Urinary bladder (tissue), 3 donors: ENCODE measurements at regions not wholly inside any gene's neighbourhood (a gene's known extent, or its start where the extent isn't known, plus 50 kb on each side); places are given as distances from the start of the nearest gene placed in this dataset.

Source experiments
- DNase-seq: peaks from one replicate; pipeline ENCODE4 v3.0.0-alpha.2; 2015; ENCODE audit errors: extremely low spot score
- H3K27ac ChIP-seq: one replicate; pipeline ENCODE4 v1.5.1; 2013; ENCODE audit warnings: low read depth, mild to moderate bottlenecking, moderate library complexity
- H3K36me3 ChIP-seq: one replicate; pipeline ENCODE4 v1.6.1; 2013; ENCODE audit warnings: mild to moderate bottlenecking, moderate library complexity; ENCODE audit not compliant: insufficient read depth
- H3K4me1 ChIP-seq: one replicate; pipeline ENCODE4 v1.6.1; 2013; ENCODE audit warnings: mild to moderate bottlenecking, moderate library complexity; ENCODE audit not compliant: insufficient read depth
- H3K4me3 ChIP-seq: one replicate; pipeline ENCODE4 v1.5.1; 2013; ENCODE audit warnings: low read depth, low read length
- WGBS: extraction: QIAGEN DNeasy Blood & Tissue Kit; methylation state at CpG from one replicate; pipeline ENCODE4 v1.1.7; 2013; 5-methylcytosine and 5-hydroxymethylcytosine counted together
- donor health status: healthy with polysubstance abuse.
- donor health status: healthy.

DNA sequence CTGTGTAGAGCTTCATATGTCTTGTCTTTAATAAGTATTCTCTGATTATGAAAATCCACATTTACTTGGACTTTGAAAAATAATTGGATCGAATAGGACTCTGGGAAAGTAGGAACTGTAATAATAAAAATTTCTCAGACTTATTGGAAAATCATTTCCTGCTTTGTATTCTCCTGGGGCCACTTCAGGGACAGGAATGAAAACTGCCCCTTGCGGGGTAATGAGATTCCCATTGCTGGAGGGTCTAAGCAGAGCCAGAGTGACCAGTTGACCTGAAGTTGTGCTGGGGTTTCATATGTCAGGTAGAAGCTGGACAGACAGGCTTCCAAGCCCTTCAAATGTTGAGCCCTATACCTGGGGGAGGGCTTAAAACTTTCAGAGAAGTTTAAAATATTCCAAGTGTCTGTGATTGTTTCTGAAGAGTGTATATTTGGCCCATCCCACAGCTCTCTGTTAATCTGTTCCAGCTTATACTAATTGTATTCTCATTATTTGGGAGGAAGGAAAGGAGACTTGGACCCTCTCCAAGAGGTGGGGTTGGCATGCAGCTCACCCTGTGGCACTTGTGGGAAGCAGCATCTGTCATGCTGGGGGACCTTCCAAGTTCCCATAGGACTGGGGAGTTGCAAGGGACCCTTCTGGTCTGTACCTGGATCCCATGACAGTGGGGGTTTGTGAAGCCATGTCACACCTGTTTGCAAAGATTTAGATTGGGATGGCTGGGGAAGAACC lies 268.7 kb upstream of the ATP5MC3 start:
- no peaks in the 10 kb centered on the region for H3K4me1 ChIP-seq
- DNase-seq, result no peak

DNA sequence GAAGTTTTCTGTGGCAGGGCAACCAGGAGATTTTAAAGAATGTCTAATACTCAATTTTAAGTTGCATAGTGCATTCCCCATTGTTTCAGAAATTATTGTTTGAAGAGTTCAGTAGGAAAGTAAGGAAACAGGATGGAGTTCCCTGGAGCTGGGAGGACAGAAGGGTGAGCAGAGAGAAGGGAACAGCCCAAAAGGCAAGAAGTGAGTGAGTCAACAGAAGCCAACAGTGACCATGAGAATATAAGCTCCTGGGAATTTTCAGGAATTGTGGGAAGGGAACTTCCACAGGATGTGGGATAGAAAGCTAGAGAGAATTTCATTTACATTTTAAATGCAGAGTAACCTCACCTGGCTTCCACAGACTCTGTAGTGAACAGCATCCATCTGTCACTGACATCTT lies 268.1 kb upstream of the ATP5MC3 start:
- DNase-seq, result no peak
- Histone ChIP-seq H3K4me3 (no peak overlapping the region), H3K4me1 (no peaks in the 10 kb centered on the region), H3K27ac (no peak overlapping the region), H3K36me3 (no peaks in the 10 kb centered on the region)

More for the DNA sequence above, 268.7 kb upstream of the ATP5MC3 start:
- Histone ChIP-seq H3K4me3 (no peak overlapping the region), H3K36me3 (no peaks in the 10 kb centered on the region), H3K27ac (no peak overlapping the region)
- 87% methylated on average over 2 of the region's 2 CpGs for WGBS

DNA sequence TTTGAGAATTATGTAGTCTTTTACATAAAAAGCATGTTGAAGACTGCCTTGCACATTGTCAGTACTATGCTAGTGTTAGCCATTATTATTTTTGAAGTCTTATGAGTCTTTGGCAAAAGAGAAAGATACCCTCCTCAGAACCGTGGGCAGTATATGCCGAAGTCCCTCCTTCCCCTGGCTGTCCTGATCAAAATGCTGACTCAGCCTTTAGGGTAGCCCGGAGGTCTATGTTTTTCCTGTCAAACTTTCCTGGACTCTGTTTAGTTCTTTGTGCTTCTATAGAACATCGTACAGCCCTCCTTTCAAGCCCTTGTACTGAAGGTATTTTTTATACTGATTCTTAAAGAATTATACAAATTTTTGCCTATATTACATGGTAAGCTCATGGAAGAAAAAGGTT lies 264.7 kb upstream of the ATP5MC3 start:
- no peaks in the 10 kb centered on the region for H3K36me3 ChIP-seq
- H3K4me3 ChIP-seq, result no peak overlapping the region
- H3K4me1 ChIP-seq, result no peaks in the 10 kb centered on the region
- 83% methylated on average over 4 of the region's 4 CpGs for WGBS
- H3K27ac ChIP-seq, result no peak overlapping the region
- DNase-seq, result no peak

DNA sequence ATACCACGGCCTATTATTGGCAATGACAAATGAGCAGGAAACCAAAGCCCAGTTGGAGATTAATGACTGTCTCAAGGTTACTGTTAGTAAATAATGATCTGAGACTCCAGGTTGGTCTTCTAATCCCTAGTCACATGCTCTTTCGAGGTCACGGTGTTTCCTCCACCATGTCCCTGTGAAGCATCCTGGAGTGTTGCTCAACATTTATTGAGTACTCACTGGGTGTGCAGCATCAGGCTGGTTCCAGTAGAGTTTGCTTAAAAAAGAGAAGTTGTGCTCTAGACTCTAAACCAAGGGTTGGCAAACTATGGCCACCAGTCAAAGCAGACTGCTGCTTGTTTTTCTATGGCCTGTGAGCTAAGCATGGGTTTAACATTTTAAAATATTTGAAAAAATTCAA lies 263.8 kb upstream of the ATP5MC3 start:
- Histone ChIP-seq H3K4me3 (no peak overlapping the region), H3K36me3 (no peaks in the 10 kb centered on the region), H3K4me1 (no peaks in the 10 kb centered on the region), H3K27ac (no peak overlapping the region)
- WGBS, result 89% methylated on average over 3 of the region's 3 CpGs
- no peak for DNase-seq

DNA sequence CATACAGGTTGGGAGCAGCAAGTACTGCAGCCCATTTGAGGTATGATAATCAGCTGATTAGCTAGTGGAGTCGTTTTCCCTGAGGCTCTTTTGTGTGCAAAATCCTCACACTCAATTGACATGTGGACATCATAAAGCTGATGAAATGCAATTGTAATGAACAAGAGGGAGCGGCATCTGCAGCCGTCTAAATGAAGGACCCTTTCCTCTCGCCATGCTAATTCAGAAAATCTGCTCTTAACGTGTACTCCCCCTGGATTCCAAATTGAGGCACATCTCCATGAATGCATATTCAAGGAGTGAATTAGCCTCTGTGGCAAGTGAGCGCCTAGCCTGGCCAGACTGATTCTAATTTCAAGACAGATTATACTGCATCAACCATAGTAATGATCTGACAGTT lies 260.9 kb upstream of the ATP5MC3 start:
- Histone ChIP-seq H3K4me3 (no peak overlapping the region), H3K36me3 (no peaks in the 10 kb centered on the region), H3K4me1 (no peaks in the 10 kb centered on the region), H3K27ac (no peak overlapping the region)
- no peak for DNase-seq
- WGBS, result 86% methylated on average over 6 of the region's 6 CpGs

DNA sequence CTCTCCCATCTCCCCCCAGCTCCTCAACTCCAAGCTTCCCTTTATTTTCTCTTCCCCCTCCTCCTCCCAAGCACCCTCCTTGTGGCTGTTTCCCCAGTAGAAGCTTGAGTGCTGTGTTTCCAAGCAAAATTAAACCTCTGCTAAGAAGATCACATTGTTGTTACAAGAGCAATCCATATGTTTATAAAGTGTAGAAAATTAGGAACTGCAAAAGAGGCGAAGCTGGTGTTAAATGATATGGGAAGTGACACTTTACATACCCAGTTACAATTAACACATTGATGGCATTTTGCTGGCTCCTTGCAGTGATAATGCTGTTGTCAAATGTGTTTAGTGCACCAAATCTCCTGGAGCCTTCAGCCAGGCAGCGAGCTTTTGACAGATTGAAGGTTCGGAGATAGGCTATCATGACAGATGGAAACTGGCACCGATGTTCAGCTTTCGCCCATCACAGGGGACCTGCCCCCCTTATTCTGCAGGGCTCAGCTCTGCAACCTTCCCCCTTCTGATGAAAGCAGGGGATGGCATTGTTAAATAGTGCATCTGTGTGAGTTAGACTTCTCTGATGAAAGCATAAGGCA lies 259.8 kb upstream of the ATP5MC3 start:
- H3K4me1 ChIP-seq, result no peaks in the 10 kb centered on the region
- 38% methylated on average over 5 of the region's 5 CpGs for WGBS
- no peaks in the 10 kb centered on the region for H3K36me3 ChIP-seq
- no peak overlapping the region for H3K4me3 ChIP-seq
- no peak for DNase-seq
- H3K27ac ChIP-seq, result no peak overlapping the region

DNA sequence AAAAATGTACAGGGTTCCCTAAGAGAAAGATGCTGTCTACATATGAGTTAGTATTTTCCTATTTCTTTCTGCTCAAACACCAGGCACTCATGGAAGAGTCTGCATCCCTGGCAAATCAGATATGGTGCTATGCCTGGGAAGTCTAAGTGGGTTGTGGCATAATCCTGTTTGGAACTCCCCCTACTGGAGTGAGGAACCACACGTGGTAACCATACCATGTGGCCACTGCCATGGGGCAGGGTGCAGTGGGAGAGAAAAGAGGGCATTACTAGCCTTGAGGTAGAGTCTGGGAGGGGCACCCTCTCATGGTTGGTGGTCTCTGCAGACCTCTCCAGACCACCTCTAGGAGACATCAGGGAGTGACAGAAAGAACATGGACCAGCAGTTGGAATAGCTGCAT lies 257.9 kb upstream of the ATP5MC3 start:
- WGBS, result 47% methylated on average over 1 of the region's 1 CpG

DNA sequence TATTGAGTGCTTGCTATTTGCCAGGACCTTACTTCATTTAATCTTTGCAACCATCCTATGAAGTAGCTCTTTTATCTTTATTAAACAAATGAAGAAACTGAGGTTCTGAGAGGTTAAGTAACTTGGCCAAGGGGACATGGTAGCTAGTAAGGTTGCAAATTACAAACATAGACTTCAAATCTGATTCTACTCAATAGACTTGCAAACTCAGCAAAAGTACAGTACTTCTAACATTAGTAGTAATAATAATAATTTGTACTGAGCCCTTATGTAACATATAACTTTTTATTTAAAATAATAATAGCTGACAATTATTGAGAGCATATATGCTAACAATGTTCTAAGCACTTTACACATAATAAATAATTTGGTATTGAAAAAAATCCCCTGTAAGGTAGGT lies 255.7 kb upstream of the ATP5MC3 start:
- H3K4me3 ChIP-seq, result no peak overlapping the region
- no peak for DNase-seq
- H3K4me1 ChIP-seq, result no peaks in the 10 kb centered on the region
- no peak overlapping the region for H3K27ac ChIP-seq
- H3K36me3 ChIP-seq, result no peaks in the 10 kb centered on the region

More for the DNA sequence above, 257.9 kb upstream of the ATP5MC3 start:
- no peak overlapping the region for H3K27ac ChIP-seq
- no peaks in the 10 kb centered on the region for H3K4me1 ChIP-seq
- no peak overlapping the region for H3K4me3 ChIP-seq
- no peak for DNase-seq
- no peaks in the 10 kb centered on the region for H3K36me3 ChIP-seq

DNA sequence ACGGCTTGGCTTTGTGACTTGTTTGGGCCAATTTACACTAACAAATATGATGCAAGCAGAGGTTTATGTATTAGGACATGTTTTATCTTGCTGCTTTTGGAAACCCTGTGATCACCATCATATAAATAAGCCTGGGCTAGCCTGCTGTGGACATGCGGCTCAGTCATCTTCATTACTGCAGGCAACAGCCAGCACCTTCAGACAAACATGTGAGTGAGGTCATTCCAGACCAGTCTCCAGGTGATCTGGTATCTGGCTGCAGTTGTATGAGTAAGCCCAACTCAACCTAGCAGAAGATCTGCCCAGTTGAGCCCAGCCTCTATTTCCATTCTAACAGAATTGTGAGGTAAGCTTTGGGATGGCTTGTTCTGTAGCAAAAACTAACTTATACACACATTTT lies 254.6 kb upstream of the ATP5MC3 start:
- Histone ChIP-seq H3K36me3 (no peaks in the 10 kb centered on the region), H3K27ac (no peak overlapping the region), H3K4me3 (no peak overlapping the region), H3K4me1 (no peaks in the 10 kb centered on the region)
- 83% methylated on average over 2 of the region's 2 CpGs for WGBS
- DNase-seq, result no peak

DNA sequence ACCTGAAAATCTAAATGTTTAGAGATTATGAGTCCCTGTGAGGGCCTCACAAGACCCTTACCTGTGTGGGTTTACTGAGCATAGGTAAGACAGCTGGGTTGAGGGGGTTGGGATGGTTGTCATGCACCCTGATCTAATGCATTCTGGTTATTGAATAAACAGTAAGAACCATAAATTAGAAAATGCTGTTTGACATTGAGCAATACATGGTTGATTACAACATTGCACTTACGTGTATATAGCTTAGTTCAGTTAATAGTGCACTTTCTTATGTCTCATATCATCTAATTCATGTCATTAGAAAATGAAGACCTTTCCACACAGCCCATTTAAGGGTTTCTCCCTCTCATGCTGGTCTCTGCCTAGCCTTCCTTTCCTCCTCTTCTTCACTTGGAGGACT lies 253.5 kb upstream of the ATP5MC3 start:
- DNase-seq, result no peak
- H3K36me3 ChIP-seq, result no peaks in the 10 kb centered on the region
- no peak overlapping the region for H3K4me3 ChIP-seq
- H3K4me1 ChIP-seq, result no peaks in the 10 kb centered on the region
- 76% methylated on average over 1 of the region's 1 CpG for WGBS
- H3K27ac ChIP-seq, result no peak overlapping the region

DNA sequence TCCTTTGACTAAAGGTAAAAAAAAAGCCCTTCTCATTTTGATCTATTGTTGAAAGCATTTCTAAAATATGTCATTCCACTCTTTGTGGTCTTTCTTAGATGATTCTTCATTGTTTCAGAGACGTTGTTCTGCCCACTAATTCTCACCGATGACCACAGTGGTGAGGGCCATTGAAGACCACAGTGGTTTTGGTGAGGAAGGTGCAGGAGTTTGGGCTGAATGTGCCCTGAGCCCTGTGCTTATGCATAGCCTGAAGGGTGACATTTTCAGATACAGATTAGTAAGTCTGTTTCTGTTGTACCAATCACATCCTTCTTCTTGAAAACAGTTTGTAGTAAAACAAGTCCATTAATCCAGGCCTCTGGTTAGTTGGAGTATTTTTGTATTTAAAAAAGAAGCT lies 251.3 kb upstream of the ATP5MC3 start:
- DNase-seq, result no peak
- 94% methylated on average over 2 of the region's 2 CpGs for WGBS
- Histone ChIP-seq H3K36me3 (no peaks in the 10 kb centered on the region), H3K4me3 (no peak overlapping the region), H3K4me1 (no peaks in the 10 kb centered on the region), H3K27ac (no peak overlapping the region)

DNA sequence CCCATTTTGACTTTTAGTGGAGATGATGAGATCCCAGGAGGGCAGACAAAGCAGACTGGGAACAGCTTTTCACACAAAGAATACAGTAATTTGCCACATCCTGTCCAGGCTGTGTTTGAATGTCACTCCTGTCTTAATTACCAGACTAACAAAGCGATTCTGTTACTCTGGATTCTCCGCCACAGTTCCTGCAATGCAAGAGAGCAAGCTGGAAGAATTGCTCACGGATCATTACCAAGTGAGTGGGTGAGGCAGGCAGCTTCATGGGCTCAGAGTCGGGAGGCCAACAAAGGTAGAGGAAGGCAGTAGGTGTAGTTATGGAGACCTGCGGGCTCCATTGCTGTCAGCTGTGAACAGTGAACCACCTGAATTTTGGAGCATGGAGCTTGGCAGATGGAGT lies 250.5 kb upstream of the ATP5MC3 start:
- 77% methylated on average over 5 of the region's 5 CpGs for WGBS
- Histone ChIP-seq H3K36me3 (no peaks in the 10 kb centered on the region), H3K4me1 (no peaks in the 10 kb centered on the region), H3K27ac (no peak overlapping the region), H3K4me3 (no peak overlapping the region)
- DNase-seq, result no peak

DNA sequence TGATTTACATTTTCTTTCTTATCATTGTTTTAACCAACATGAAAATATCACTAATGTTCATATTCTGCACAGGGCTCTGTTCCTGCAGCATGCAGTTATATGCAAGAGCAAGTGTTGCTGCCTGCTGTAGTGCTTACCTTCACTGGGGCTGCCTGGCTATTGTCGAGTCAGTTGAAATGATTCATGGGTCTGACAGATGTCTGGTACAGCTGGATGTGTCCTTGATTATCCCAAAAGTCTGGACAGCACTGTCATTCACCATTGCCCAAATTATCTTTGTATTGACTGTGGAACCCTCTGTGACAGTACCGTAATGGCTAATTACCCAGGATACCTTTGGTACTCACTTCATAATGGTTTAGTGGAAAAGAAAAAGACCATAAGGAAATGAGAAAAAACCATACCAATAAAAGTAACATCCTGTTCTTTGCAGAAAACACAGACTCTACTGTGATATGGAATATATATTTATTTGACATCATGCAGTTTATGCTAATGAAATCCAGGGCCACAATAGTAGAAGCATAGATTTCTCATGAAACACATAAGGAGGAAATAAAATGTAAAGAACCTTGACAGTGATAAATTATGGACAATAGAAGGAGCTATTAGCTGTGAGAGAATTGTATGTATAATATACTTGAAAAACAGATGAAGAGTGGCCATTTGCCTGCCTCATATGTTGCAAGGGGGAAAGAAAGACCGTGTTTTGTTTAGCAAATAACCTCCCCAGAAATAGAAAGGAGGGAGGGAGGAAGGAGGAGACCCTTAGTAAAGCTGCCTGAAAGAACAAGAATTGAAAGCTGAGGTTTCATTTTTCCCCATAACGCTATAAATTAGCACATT lies 249.8 kb upstream of the ATP5MC3 start:
- no peak for DNase-seq
- Histone ChIP-seq H3K4me3 (no peak overlapping the region), H3K36me3 (no peaks in the 10 kb centered on the region), H3K27ac (no peak overlapping the region), H3K4me1 (no peaks in the 10 kb centered on the region)
- 61% methylated on average over 4 of the region's 4 CpGs for WGBS

DNA sequence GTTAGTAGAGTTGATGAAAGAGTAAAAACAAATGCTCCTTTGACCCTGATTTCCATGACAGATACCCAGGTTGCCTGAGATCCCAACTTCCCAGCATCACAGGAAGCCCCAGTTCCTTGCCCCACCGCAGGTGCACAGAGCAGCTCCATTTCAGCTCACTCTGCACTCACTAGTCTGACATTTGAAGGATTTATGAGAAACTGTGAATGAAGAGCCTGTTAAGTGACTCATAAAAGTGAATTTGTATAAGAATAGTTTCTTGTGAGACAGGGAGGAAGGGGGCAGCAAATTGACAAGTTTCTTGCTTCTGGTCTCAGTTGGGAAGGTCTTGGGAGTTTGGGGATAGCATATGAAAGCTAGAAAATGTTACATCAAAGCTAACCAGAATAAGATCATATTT lies 248.7 kb upstream of the ATP5MC3 start:
- Histone ChIP-seq H3K4me3 (no peak overlapping the region), H3K27ac (no peak overlapping the region), H3K36me3 (no peaks in the 10 kb centered on the region), H3K4me1 (no peaks in the 10 kb centered on the region)
- no peak for DNase-seq
- 74% methylated on average over 1 of the region's 1 CpG for WGBS
